ENCODE measurements at regions not wholly inside any gene's neighbourhood (a gene's known extent, or its start where the extent isn't known, plus 50 kb on each side); places are given as distances from the start of the nearest gene placed in this dataset.
"Not testable (repeated sequence)": the region's sequence is repeated elsewhere in the genome, so short reads cannot be mapped to it uniquely, and the experiment has no call there.

DNA sequence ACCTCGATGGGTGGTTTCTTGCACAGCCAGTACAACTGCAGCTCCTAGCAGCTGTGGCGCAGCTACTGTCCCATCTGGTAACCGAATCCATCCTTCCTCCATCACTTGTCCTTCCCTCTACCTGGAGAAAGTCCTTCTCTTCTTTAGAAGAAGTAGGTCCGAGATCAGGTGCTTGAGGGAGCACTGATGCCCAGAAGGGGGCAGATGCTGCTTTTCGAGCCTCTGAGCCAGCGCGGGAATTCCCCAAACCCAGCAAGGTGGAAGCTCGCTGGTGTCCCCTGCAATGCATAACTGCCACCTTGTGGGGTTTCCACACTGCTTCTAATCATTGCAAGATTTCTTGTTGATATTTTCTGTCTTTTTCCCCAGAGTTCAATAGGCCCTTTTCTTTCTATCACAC, 127.4 kb downstream of the ADRA2C start:
- DNase-seq (ENCODE audit: low read depth, low spot score); H3K36me3 ChIP-seq (ENCODE audit: control insufficient read depth in 2 of 2, insufficient read depth in 2 of 2, low read length in 1 of 2); in situ Hi-C loops (cut with MboI); SMC1A ChIA-PET (ENCODE audit: uncharacterized antibody, unreplicated experiment); H3K4me2 ChIP-seq (ENCODE audit: control insufficient read depth, insufficient read depth); intact Hi-C loops (cut with micrococcal nuclease; ENCODE audit: unreplicated experiment); H2AFZ ChIP-seq (ENCODE audit: control insufficient read depth, low read depth, low read length); H3K27me3 ChIP-seq (replicated peaks in 1 of 2; ENCODE audit: control insufficient read depth in 2 of 2, insufficient read depth in 2 of 2, low read length in 1 of 2); H4K20me1 ChIP-seq (ENCODE audit: control insufficient read depth, insufficient read depth); H3K79me2 ChIP-seq (ENCODE audit: control insufficient read depth, insufficient read depth, low read length); CTCF ChIA-PET; H3K4me1 ChIP-seq (ENCODE audit: control insufficient read depth, insufficient read depth, low read length); H3K27ac ChIP-seq (ENCODE audit: control insufficient read depth, insufficient read depth); ATAC-seq; H3K9me3 ChIP-seq (replicated peaks; ENCODE audit: control insufficient read depth, insufficient read depth, low read length); BruUV-seq (replicated peaks); RAD21 ChIA-PET (ENCODE audit: unreplicated experiment); POLR2A ChIA-PET; FAIRE-seq; H3K4me3 ChIP-seq; H3K9ac ChIP-seq (ENCODE audit: control insufficient read depth, insufficient read depth, low read length): not testable (repeated sequence)
- WGBS (ENCODE audit: insufficient coverage, insufficient replicate concordance, low lambda C conversion rate, missing lambda C conversion rate), result 0% methylated on average over 6 of the region's 8 CpGs
- peak in 2 of 3 experiments; percentile 32; a peak in 3 of 6 replicates for TF ChIP-seq CTCF (IDR thresholded peaks at IDR 0.05 in 2 of 3, conservative IDR thresholded peaks at IDR 0.05 in 1 of 3; ENCODE audit: control insufficient read depth in 2 of 3, extremely low read depth in 1 of 3, insufficient read depth in 1 of 3, low read depth in 3 of 3, low read length in 3 of 3)
- TF ChIP-seq RAD21 (IDR thresholded peaks at IDR 0.05; ENCODE audit: insufficient read depth, low read depth, low read length), result peak; percentile 23; the same call in 1 of the 2 replicates
- TF ChIP-seq SMC3 (IDR thresholded peaks at IDR 0.05; ENCODE audit: borderline replicate concordance, low read length), result peak; percentile 29; the same call in 1 of the 2 replicates

GRCh38 chr4:3894086-3894959, 128.1 kb downstream of the ADRA2C start:
- in situ Hi-C loops (cut with MboI); DNase-seq (ENCODE audit: low read depth, low spot score): not testable (repeated sequence)

More at GRCh38 chr4:3894086-3894959, 128.1 kb downstream of the ADRA2C start:
- FAIRE-seq; H4K20me1 ChIP-seq (ENCODE audit: control insufficient read depth, insufficient read depth); H3K9ac ChIP-seq (ENCODE audit: control insufficient read depth, insufficient read depth, low read length); H3K27me3 ChIP-seq (replicated peaks in 1 of 2; ENCODE audit: control insufficient read depth in 2 of 2, insufficient read depth in 2 of 2, low read length in 1 of 2); H3K4me3 ChIP-seq; H3K9me3 ChIP-seq (replicated peaks; ENCODE audit: control insufficient read depth, insufficient read depth, low read length); H3K4me1 ChIP-seq (ENCODE audit: control insufficient read depth, insufficient read depth, low read length); RAD21 ChIA-PET (ENCODE audit: unreplicated experiment); H2AFZ ChIP-seq (ENCODE audit: control insufficient read depth, low read depth, low read length); H3K79me2 ChIP-seq (ENCODE audit: control insufficient read depth, insufficient read depth, low read length); BruUV-seq (replicated peaks); ATAC-seq; H3K4me2 ChIP-seq (ENCODE audit: control insufficient read depth, insufficient read depth); H3K36me3 ChIP-seq (ENCODE audit: control insufficient read depth in 2 of 2, insufficient read depth in 2 of 2, low read length in 1 of 2); H3K27ac ChIP-seq (ENCODE audit: control insufficient read depth, insufficient read depth); POLR2A ChIA-PET; SMC1A ChIA-PET (ENCODE audit: uncharacterized antibody, unreplicated experiment); intact Hi-C loops (cut with micrococcal nuclease; ENCODE audit: unreplicated experiment); CTCF ChIA-PET: not testable (repeated sequence)
- 37% methylated on average over 20 of the region's 20 CpGs for WGBS (ENCODE audit: insufficient coverage, insufficient replicate concordance, low lambda C conversion rate, missing lambda C conversion rate)

All from GM12878 (cell line).